ENCODE measurements at regions not wholly inside any gene's neighbourhood (a gene's known extent, or its start where the extent isn't known, plus 50 kb on each side); places are given as distances from the start of the nearest gene placed in this dataset.

DNA sequence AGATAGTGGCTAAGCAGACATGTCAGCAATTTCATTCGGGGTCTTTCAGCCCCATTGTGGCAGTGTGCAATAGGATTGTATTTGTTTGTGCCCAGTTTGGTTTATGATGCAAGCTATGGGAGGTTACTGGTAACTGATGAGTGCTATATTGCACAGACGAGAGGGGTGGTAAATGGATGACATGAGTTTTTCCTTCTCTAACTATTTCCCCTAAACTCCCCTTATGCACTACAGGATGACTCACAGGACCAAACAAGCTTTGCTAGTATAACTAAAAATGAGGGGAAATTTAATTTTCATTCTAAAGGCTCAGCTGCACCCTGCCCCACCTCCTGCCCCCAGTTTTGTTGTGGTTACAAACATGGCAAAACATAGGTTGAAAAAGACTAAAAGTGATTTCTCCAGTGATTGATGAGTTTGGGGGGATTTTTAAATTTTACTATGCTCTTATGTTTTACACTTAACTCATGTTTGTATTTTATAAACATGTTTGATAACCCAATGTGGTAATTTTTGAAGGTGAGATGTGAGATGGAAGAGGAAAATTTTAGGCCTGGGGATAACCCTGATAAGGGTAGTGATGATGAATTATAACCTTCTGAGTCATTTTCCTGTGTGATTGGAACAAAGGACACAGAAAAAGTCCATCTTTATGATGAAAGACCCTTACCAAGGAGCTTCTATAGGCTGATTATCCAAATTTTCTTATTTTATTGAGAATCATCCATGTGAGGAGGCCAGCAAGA is 60.8 kb upstream of the NAMPT start:
- TF ChIP-seq, protein P1, sequence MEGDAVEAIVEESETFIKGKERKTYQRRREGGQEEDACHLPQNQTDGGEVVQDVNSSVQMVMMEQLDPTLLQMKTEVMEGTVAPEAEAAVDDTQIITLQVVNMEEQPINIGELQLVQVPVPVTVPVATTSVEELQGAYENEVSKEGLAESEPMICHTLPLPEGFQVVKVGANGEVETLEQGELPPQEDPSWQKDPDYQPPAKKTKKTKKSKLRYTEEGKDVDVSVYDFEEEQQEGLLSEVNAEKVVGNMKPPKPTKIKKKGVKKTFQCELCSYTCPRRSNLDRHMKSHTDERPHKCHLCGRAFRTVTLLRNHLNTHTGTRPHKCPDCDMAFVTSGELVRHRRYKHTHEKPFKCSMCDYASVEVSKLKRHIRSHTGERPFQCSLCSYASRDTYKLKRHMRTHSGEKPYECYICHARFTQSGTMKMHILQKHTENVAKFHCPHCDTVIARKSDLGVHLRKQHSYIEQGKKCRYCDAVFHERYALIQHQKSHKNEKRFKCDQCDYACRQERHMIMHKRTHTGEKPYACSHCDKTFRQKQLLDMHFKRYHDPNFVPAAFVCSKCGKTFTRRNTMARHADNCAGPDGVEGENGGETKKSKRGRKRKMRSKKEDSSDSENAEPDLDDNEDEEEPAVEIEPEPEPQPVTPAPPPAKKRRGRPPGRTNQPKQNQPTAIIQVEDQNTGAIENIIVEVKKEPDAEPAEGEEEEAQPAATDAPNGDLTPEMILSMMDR (IDR thresholded peaks at IDR 0.05) = no peak
- TF ChIP-seq POLR2A (IDR thresholded peaks at IDR 0.05) = no peak

All from body of pancreas (tissue), 4 donors.